Spleen (tissue), 7 donors: ENCODE measurements at regions not wholly inside any gene's neighbourhood (a gene's known extent, or its start where the extent isn't known, plus 50 kb on each side); places are given as distances from the start of the nearest gene placed in this dataset.

Source experiments
- POLR2A ChIP-seq, 3 donors: fragments of 450-650 bp; IDR thresholded peaks; one replicate each; pipeline ENCODE4 v1.5.1; 2017; ENCODE audit warnings: antibody characterized with exemption in 3 of 3, mild to moderate bottlenecking in 1 of 3
- POLR2AphosphoS5 ChIP-seq, 3 donors: sonication (generic); formaldehyde crosslinking; IDR thresholded peaks; one replicate each; pipeline ENCODE4 v1.5.1; 2017; ENCODE audit warnings: antibody characterized with exemption in 3 of 3
- TF ChIP-seq, protein P1 (sequence below), 11 experiments: fragments of 200-600 bp in 7 of 11; fragments of 450-650 bp in 4 of 11; sonication (generic) in 4 of 11; IDR thresholded peaks in 8 of 11; conservative IDR thresholded peaks in 3 of 11; 1 replicate in 7 of 11; 2 replicates in 4 of 11; pipeline versions ENCODE4 v1.4.0 to v1.8.0; 2016 to 2021; ENCODE audit warnings: antibody characterized with exemption in 11 of 11, inconsistent platforms in 4 of 11, mild to moderate bottlenecking in 1 of 11
- donor health status: DM: no; HTN: no; CAD: no; lungs with moderate emphysema.
- donor health status: DM: no; HTN: no; CAD: no.
- donor health status: DM: no; HTN: no; CAD: no.

- TF ChIP-seq, protein P1, sequence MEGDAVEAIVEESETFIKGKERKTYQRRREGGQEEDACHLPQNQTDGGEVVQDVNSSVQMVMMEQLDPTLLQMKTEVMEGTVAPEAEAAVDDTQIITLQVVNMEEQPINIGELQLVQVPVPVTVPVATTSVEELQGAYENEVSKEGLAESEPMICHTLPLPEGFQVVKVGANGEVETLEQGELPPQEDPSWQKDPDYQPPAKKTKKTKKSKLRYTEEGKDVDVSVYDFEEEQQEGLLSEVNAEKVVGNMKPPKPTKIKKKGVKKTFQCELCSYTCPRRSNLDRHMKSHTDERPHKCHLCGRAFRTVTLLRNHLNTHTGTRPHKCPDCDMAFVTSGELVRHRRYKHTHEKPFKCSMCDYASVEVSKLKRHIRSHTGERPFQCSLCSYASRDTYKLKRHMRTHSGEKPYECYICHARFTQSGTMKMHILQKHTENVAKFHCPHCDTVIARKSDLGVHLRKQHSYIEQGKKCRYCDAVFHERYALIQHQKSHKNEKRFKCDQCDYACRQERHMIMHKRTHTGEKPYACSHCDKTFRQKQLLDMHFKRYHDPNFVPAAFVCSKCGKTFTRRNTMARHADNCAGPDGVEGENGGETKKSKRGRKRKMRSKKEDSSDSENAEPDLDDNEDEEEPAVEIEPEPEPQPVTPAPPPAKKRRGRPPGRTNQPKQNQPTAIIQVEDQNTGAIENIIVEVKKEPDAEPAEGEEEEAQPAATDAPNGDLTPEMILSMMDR (IDR thresholded peaks at IDR 0.05 in 8 of 11, conservative IDR thresholded peaks at IDR 0.05 in 3 of 11) = no peak
- no peak for TF ChIP-seq POLR2AphosphoS5 (IDR thresholded peaks at IDR 0.05)
- TF ChIP-seq POLR2A (IDR thresholded peaks at IDR 0.05) = no peak
Observed at GRCh38 chr3:74842141-74842540, 227.7 kb upstream of the CNTN3 start.
